ENCODE measurements at regions not wholly inside any gene's neighbourhood (a gene's known extent, or its start where the extent isn't known, plus 50 kb on each side); places are given as distances from the start of the nearest gene placed in this dataset.

- POLR2A ChIA-PET = no interaction called here
- BruUV-seq (replicated peaks) = no TSS peak
- no peaks in the 10 kb centered on the region for H3K4me1 ChIP-seq (ENCODE audit: control insufficient read depth, insufficient read depth, low read length)
- SMC1A ChIA-PET (ENCODE audit: uncharacterized antibody, unreplicated experiment) = no interaction called here
- ATAC-seq (no peak), FAIRE-seq (no peak), DNase-seq (ENCODE audit: low read depth, low spot score) (no peak)
- H3K79me2 ChIP-seq (ENCODE audit: control insufficient read depth, insufficient read depth, low read length) = no peaks in the 10 kb centered on the region
- TF ChIP-seq PAX5 (IDR thresholded peaks at IDR 0.05; ENCODE audit: borderline replicate concordance, low read depth, low read length) (no peak), HCFC1 (IDR thresholded peaks at IDR 0.05; ENCODE audit: low read length) (no peak), ZSCAN29 (IDR thresholded peaks at IDR 0.05) (no peak), YBX1 (IDR thresholded peaks at IDR 0.05) (no peak), EP300 (IDR thresholded peaks at IDR 0.05; ENCODE audit: borderline replicate concordance in 1 of 2, control insufficient read depth in 1 of 2, low read depth in 2 of 2, low read length in 2 of 2) (no peak), EZH2 (IDR thresholded peaks at IDR 0.05; ENCODE audit: borderline replicate concordance, control insufficient read depth, low read depth, low read length) (no peak), ATF7 (IDR thresholded peaks at IDR 0.05; ENCODE audit: low read depth) (no peak), SIN3A (IDR thresholded peaks at IDR 0.05; ENCODE audit: low read depth, low read length) (no peak)
- TF ChIP-seq, protein P1, sequence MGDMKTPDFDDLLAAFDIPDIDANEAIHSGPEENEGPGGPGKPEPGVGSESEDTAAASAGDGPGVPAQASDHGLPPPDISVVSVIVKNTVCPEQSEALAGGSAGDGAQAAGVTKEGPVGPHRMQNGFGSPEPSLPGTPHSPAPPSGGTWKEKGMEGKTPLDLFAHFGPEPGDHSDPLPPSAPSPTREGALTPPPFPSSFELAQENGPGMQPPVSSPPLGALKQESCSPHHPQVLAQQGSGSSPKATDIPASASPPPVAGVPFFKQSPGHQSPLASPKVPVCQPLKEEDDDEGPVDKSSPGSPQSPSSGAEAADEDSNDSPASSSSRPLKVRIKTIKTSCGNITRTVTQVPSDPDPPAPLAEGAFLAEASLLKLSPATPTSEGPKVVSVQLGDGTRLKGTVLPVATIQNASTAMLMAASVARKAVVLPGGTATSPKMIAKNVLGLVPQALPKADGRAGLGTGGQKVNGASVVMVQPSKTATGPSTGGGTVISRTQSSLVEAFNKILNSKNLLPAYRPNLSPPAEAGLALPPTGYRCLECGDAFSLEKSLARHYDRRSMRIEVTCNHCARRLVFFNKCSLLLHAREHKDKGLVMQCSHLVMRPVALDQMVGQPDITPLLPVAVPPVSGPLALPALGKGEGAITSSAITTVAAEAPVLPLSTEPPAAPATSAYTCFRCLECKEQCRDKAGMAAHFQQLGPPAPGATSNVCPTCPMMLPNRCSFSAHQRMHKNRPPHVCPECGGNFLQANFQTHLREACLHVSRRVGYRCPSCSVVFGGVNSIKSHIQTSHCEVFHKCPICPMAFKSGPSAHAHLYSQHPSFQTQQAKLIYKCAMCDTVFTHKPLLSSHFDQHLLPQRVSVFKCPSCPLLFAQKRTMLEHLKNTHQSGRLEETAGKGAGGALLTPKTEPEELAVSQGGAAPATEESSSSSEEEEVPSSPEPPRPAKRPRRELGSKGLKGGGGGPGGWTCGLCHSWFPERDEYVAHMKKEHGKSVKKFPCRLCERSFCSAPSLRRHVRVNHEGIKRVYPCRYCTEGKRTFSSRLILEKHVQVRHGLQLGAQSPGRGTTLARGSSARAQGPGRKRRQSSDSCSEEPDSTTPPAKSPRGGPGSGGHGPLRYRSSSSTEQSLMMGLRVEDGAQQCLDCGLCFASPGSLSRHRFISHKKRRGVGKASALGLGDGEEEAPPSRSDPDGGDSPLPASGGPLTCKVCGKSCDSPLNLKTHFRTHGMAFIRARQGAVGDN (IDR thresholded peaks at IDR 0.05) = no peak
- TF ChIP-seq, protein P2, sequence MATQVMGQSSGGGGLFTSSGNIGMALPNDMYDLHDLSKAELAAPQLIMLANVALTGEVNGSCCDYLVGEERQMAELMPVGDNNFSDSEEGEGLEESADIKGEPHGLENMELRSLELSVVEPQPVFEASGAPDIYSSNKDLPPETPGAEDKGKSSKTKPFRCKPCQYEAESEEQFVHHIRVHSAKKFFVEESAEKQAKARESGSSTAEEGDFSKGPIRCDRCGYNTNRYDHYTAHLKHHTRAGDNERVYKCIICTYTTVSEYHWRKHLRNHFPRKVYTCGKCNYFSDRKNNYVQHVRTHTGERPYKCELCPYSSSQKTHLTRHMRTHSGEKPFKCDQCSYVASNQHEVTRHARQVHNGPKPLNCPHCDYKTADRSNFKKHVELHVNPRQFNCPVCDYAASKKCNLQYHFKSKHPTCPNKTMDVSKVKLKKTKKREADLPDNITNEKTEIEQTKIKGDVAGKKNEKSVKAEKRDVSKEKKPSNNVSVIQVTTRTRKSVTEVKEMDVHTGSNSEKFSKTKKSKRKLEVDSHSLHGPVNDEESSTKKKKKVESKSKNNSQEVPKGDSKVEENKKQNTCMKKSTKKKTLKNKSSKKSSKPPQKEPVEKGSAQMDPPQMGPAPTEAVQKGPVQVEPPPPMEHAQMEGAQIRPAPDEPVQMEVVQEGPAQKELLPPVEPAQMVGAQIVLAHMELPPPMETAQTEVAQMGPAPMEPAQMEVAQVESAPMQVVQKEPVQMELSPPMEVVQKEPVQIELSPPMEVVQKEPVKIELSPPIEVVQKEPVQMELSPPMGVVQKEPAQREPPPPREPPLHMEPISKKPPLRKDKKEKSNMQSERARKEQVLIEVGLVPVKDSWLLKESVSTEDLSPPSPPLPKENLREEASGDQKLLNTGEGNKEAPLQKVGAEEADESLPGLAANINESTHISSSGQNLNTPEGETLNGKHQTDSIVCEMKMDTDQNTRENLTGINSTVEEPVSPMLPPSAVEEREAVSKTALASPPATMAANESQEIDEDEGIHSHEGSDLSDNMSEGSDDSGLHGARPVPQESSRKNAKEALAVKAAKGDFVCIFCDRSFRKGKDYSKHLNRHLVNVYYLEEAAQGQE (IDR thresholded peaks at IDR 0.05; ENCODE audit: low read depth, low read length) = no peak
- TF ChIP-seq, protein P3, sequence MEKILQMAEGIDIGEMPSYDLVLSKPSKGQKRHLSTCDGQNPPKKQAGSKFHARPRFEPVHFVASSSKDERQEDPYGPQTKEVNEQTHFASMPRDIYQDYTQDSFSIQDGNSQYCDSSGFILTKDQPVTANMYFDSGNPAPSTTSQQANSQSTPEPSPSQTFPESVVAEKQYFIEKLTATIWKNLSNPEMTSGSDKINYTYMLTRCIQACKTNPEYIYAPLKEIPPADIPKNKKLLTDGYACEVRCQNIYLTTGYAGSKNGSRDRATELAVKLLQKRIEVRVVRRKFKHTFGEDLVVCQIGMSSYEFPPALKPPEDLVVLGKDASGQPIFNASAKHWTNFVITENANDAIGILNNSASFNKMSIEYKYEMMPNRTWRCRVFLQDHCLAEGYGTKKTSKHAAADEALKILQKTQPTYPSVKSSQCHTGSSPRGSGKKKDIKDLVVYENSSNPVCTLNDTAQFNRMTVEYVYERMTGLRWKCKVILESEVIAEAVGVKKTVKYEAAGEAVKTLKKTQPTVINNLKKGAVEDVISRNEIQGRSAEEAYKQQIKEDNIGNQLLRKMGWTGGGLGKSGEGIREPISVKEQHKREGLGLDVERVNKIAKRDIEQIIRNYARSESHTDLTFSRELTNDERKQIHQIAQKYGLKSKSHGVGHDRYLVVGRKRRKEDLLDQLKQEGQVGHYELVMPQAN (conservative IDR thresholded peaks at IDR 0.05) = no peak
- no peaks in the 10 kb centered on the region for H3K27me3 ChIP-seq (replicated peaks in 1 of 2; ENCODE audit: control insufficient read depth in 2 of 2, insufficient read depth in 2 of 2, low read length in 1 of 2)
- no peak overlapping the region for H2AFZ ChIP-seq (ENCODE audit: control insufficient read depth, low read depth, low read length)
- H3K9ac ChIP-seq (ENCODE audit: control insufficient read depth, insufficient read depth, low read length) = no peak overlapping the region
- RAD21 ChIA-PET (ENCODE audit: unreplicated experiment) = no interaction called here
- H3K9me3 ChIP-seq (replicated peaks; ENCODE audit: control insufficient read depth, insufficient read depth, low read length) = no peaks in the 10 kb centered on the region; the same call in 2 of the 3 replicates
- H3K27ac ChIP-seq (ENCODE audit: control insufficient read depth, insufficient read depth) = no peak overlapping the region
- no peaks in the 10 kb centered on the region for H3K36me3 ChIP-seq (ENCODE audit: control insufficient read depth in 2 of 2, insufficient read depth in 2 of 2, low read length in 1 of 2)
- CTCF ChIA-PET = interaction anchor here (0.5 kb wide), 1 partner anchor 785 kb away, joined by 4 read pairs; no protein-coding TSS in a partner anchor
- no peak overlapping the region for H3K4me2 ChIP-seq (ENCODE audit: control insufficient read depth, insufficient read depth)
- H4K20me1 ChIP-seq (ENCODE audit: control insufficient read depth, insufficient read depth) = no peaks in the 10 kb centered on the region
- H3K4me3 ChIP-seq = no peak overlapping the region
- in situ Hi-C loops (cut with MboI) = no loop called here
- 62% methylated on average over 4 of the region's 4 CpGs for WGBS (ENCODE audit: insufficient coverage, insufficient replicate concordance, low lambda C conversion rate, missing lambda C conversion rate)
- intact Hi-C loops (cut with micrococcal nuclease; ENCODE audit: unreplicated experiment) = no loop called here
Measured at GRCh38 chrX:40821780-40822179, 86.4 kb upstream of the MED14 start.
